Cardiac muscle cell (in vitro differentiated cells and primary cell): ENCODE measurements at regions not wholly inside any gene's neighbourhood (a gene's known extent, or its start where the extent isn't known, plus 50 kb on each side); places are given as distances from the start of the nearest gene placed in this dataset.

Experiments
- DNase-seq, 2 donors: peaks; one replicate each; pipeline versions ENCODE4 v3.0.0 to v3.0.0-alpha.2; 2010 to 2017; ENCODE audit warnings: low read depth in 1 of 2, low spot score in 1 of 2
- H3K27ac ChIP-seq: fragments of 200-600 bp; sonication (generic); 2 replicates; pipeline ENCODE4 v1.5.1; 2016
- H3K27me3 ChIP-seq: fragments of 200-600 bp; sonication (generic); 2 replicates; pipeline ENCODE4 v1.6.0; 2016; ENCODE audit warnings: control low read depth
- H3K36me3 ChIP-seq: fragments of 200-600 bp; sonication (generic); 2 replicates; pipeline ENCODE4 v1.5.1; 2016; ENCODE audit warnings: control low read depth
- H3K4me1 ChIP-seq: fragments of 200-600 bp; sonication (generic); 2 replicates; pipeline ENCODE4 v1.8.1; 2017; ENCODE audit warnings: low read depth, mild to moderate bottlenecking, mixed run types
- H3K4me3 ChIP-seq: fragments of 200-600 bp; sonication (generic); 2 replicates; pipeline ENCODE4 v1.5.1; 2016; ENCODE audit warnings: mild to moderate bottlenecking
- H3K9me3 ChIP-seq: fragments of 200-600 bp; sonication (generic); 2 replicates; pipeline ENCODE4 v1.5.1; 2017; ENCODE audit warnings: low read depth, mild to moderate bottlenecking, control low read depth
- CTCF ChIP-seq: IDR thresholded peaks from 2 replicates; pipeline ENCODE4 v1.5.1; 2012; ENCODE audit warnings: low read depth, mild to moderate bottlenecking, low read length

DNA sequence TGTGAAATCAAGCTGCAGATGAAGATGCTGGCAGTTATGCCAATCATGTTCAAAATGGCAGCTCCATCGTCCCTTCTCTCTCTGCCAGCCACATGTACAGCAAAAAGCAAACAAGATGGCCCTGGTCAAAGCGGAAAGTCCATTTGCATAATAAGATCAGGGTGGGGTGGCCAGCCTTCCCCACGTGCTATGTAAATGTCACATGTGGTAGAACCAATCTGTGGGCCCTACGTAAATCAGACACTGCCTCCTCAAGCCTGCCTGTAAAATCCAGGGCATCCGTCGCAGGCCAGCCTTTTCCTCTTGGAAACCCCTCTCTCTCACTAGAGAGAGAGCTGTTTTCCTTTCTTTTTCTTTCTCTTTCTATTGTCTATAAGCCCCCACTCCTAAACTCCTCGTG, 243.5 kb upstream of the KBTBD8 start:
- no peaks in the 10 kb centered on the region for H3K27me3 ChIP-seq
- no peak overlapping the region for H3K4me3 ChIP-seq
- H3K4me1 ChIP-seq = peaks cover 11% of the 10 kb centered on the region
- no peaks in the 10 kb centered on the region for H3K9me3 ChIP-seq
- H3K36me3 ChIP-seq = no peaks in the 10 kb centered on the region
- no peak overlapping the region for H3K27ac ChIP-seq
- no peak for TF ChIP-seq CTCF
- DNase-seq = no peak

- peaks cover 9% of the 10 kb centered on the region for H3K4me1 ChIP-seq
- TF ChIP-seq CTCF = no peak
- no peaks in the 10 kb centered on the region for H3K9me3 ChIP-seq
- H3K36me3 ChIP-seq = no peaks in the 10 kb centered on the region
- no peak for DNase-seq
- no peak overlapping the region for H3K4me3 ChIP-seq
- H3K27me3 ChIP-seq = no peaks in the 10 kb centered on the region
- H3K27ac ChIP-seq = no peak overlapping the region
Measured at GRCh38 chr3:66755924-66756323, 242.2 kb upstream of the KBTBD8 start.

DNA sequence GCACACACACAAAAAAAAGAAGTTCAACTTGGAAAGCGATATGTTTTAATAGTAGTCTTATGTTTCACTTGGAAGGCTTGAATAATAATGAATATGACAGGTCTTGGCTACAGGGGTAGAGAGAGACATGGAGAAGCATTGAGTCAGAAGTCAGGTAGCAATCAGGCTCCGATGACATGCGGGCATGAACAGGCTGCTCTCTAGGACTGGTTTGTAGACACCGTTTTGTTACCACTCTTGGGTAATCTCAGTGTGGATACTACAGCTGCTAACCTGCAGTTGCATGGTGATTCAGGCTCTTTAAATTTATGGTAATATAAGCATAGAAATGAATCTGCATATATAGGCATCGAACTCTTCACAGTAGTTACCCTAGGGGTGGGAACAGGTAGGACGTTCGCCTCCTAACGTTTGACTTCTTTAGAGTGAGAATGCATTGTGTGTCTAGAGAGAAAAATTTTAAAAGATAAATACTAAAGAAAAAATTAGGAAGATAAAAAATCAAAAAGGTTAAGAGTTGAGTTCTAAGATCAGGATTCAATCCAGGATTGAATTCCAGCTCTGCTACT, 241.6 kb upstream of the KBTBD8 start:
- peaks cover 4% of the 10 kb centered on the region for H3K4me1 ChIP-seq
- H3K9me3 ChIP-seq = no peaks in the 10 kb centered on the region
- no peak for TF ChIP-seq CTCF
- H3K27ac ChIP-seq = no peak overlapping the region
- no peaks in the 10 kb centered on the region for H3K36me3 ChIP-seq
- no peaks in the 10 kb centered on the region for H3K27me3 ChIP-seq
- no peak for DNase-seq
- H3K4me3 ChIP-seq = no peak overlapping the region

GRCh38 chr3:66761093-66761780, 236.9 kb upstream of the KBTBD8 start:
- Histone ChIP-seq H3K27me3 (no peaks in the 10 kb centered on the region), H3K4me1 (no peaks in the 10 kb centered on the region), H3K9me3 (no peaks in the 10 kb centered on the region), H3K36me3 (no peaks in the 10 kb centered on the region), H3K4me3 (no peak overlapping the region), H3K27ac (no peak overlapping the region)
- DNase-seq = no peak
- no peak for TF ChIP-seq CTCF

DNA sequence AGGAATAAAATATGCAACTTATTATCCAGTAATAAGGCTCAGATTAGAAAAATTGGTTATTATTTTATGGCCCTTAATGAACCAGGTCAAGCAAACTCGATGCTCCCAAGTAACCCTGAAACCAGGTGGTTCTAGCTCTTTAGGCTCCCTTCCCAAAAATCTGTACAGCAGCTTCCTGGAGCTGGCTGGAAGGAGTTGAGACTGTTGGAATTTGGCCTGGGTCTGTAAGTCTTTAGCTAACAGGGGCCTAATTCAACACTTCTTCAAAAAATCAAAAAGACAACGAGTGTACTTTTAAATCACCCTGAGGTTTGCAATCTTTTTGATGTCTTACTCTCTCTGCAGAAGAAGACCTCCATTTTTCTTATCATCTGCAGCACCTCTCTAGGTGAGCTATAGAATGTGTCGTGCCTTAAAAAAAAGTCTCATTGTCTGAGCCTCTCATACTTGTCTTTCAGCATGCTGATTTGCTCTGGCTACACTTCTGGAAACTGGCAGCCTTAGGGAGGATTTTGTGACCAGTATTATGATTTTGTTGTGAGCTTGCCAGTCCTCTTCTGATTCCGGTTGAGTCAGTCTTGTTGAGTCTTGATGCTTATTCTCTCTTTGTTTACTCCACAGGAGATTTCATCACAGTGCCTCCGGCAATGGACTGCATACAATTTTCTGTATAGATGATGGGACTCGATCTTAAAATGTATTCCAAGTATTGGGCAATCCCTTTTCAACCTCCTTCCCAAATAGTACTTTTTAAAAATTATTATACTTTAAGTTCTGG, 235.0 kb upstream of the KBTBD8 start:
- Histone ChIP-seq H3K9me3 (no peaks in the 10 kb centered on the region), H3K27me3 (no peaks in the 10 kb centered on the region), H3K27ac (no peak overlapping the region), H3K36me3 (no peaks in the 10 kb centered on the region), H3K4me3 (no peak overlapping the region), H3K4me1 (no peaks in the 10 kb centered on the region)
- peak in 1 of 2 donors; percentile 31 for DNase-seq
- no peak for TF ChIP-seq CTCF
